Gastrocnemius medialis (tissue), 4 donors: ENCODE measurements at regions not wholly inside any gene's neighbourhood (a gene's known extent, or its start where the extent isn't known, plus 50 kb on each side); places are given as distances from the start of the nearest gene placed in this dataset.

ENCODE experiments used
- POLR2A ChIP-seq, 2 donors: fragments of 450-650 bp; IDR thresholded peaks; one replicate each; pipeline ENCODE4 v1.6.1; 2017; ENCODE audit warnings: antibody characterized with exemption in 2 of 2, mild to moderate bottlenecking in 2 of 2, moderate library complexity in 2 of 2
- TF ChIP-seq, protein P1 (sequence below), 5 experiments: fragments of 450-650 bp in 3 of 5; fragments of 200-600 bp in 2 of 5; sonication (generic) in 2 of 5; IDR thresholded peaks in 4 of 5; conservative IDR thresholded peaks in 1 of 5; 1 replicate in 4 of 5; 2 replicates in 1 of 5; pipeline ENCODE4 v1.5.1; 2016 to 2019; ENCODE audit warnings: antibody characterized with exemption in 5 of 5, mild to moderate bottlenecking in 3 of 5, moderate library complexity in 3 of 5

GRCh38 chr10:63965846-63966245, 444.6 kb downstream of the REEP3 start:
- TF ChIP-seq, protein P1, sequence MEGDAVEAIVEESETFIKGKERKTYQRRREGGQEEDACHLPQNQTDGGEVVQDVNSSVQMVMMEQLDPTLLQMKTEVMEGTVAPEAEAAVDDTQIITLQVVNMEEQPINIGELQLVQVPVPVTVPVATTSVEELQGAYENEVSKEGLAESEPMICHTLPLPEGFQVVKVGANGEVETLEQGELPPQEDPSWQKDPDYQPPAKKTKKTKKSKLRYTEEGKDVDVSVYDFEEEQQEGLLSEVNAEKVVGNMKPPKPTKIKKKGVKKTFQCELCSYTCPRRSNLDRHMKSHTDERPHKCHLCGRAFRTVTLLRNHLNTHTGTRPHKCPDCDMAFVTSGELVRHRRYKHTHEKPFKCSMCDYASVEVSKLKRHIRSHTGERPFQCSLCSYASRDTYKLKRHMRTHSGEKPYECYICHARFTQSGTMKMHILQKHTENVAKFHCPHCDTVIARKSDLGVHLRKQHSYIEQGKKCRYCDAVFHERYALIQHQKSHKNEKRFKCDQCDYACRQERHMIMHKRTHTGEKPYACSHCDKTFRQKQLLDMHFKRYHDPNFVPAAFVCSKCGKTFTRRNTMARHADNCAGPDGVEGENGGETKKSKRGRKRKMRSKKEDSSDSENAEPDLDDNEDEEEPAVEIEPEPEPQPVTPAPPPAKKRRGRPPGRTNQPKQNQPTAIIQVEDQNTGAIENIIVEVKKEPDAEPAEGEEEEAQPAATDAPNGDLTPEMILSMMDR (IDR thresholded peaks at IDR 0.05 in 4 of 5, conservative IDR thresholded peaks at IDR 0.05 in 1 of 5): no peak
- no peak for TF ChIP-seq POLR2A (IDR thresholded peaks at IDR 0.05)
